A549 (cell line): ENCODE measurements at regions not wholly inside any gene's neighbourhood (a gene's known extent, or its start where the extent isn't known, plus 50 kb on each side); places are given as distances from the start of the nearest gene placed in this dataset.

Source experiments
- ATAC-seq, 2 experiments: fragments of 200-7000 bp in 1 of 2; fragments of >200 bp in 1 of 2; cut with Nextera tagmentation in 1 of 2; cut with Tn5 transposase in 1 of 2; 3 replicates each; pipeline versions ENCODE4 v1.8.0 to v1.9.1; 2018 to 2020; ENCODE audit warnings: mild to moderate bottlenecking in 1 of 2, moderate library complexity in 1 of 2
- CTCF ChIA-PET: fragments of 300-600 bp; sonication (Branson Sonifier 250); formaldehyde crosslinking; extraction: SDS; loops from one replicate; lab custom pipeline; 2021; ENCODE audit warnings: antibody characterized with exemption, inconsistent platforms; lab: Yijun Ruan, JAX
- POLR2A ChIA-PET: fragments of 350-600 bp; formaldehyde crosslinking; extraction: SDS; loops from one replicate; lab custom pipeline; 2021; ENCODE audit warnings: antibody characterized with exemption, inconsistent platforms; lab: Yijun Ruan, JAX
- DNase-seq, 2 experiments: peaks; one replicate each; pipeline versions ENCODE4 v3.0.0 to v3.0.0-alpha.2; 2011 to 2016; ENCODE audit warnings: low read depth in 1 of 2, low spot score in 1 of 2
- FAIRE-seq: peaks from 2 replicates; lab custom pipeline; 2011; peaks lifted over from hg19 to GRCh38; lab: Jason Lieb, UNC
- H3K27ac ChIP-seq, 2 experiments: fragments of >200 bp; sonication (Bioruptor Twin); formaldehyde crosslinking; 3 replicates each; pipeline ENCODE4 v1.5.1; 2016 to 2017
- H3K4me1 ChIP-seq: fragments of >200 bp; sonication (Bioruptor Twin); formaldehyde crosslinking; 3 replicates; pipeline ENCODE4 v1.6.1; 2016
- H3K4me2 ChIP-seq: fragments of >200 bp; sonication (Bioruptor Twin); formaldehyde crosslinking; 3 replicates; pipeline ENCODE4 v1.6.1; 2016
- H3K4me3 ChIP-seq: fragments of >200 bp; sonication (Bioruptor Twin); formaldehyde crosslinking; 3 replicates; pipeline ENCODE4 v1.5.1; 2016
- H3K9me3 ChIP-seq: fragments of >200 bp; sonication (Bioruptor Twin); formaldehyde crosslinking; 3 replicates; pipeline ENCODE4 v1.6.1; 2016
- ATOH8 ChIP-seq: fragments of 250-450 bp; sonication (Bioruptor Pico); IDR thresholded peaks from 2 replicates; pipeline ENCODE4 v1.5.0; 2020; ENCODE audit warnings: low read depth, mild to moderate bottlenecking, moderate library complexity
- BCL3 ChIP-seq: fragments of >200 bp; sonication (Bioruptor Twin); formaldehyde crosslinking; IDR thresholded peaks from 3 replicates; pipeline ENCODE4 v1.6.1; 2016
- CBX8 ChIP-seq: fragments of 200-600 bp; sonication (generic); IDR thresholded peaks from 2 replicates; pipeline ENCODE4 v1.6.1; 2016
- CHD2 ChIP-seq: fragments of 150-350 bp; IDR thresholded peaks from 2 replicates; pipeline ENCODE4 v1.6.1; 2014; ENCODE audit warnings: low read length; ENCODE audit not compliant: partially characterized antibody
- CHD4 ChIP-seq: fragments of 200-600 bp; sonication (generic); IDR thresholded peaks from 2 replicates; pipeline ENCODE4 v1.6.1; 2016; ENCODE audit warnings: antibody characterized with exemption, mild to moderate bottlenecking, borderline replicate concordance
- CTCF ChIP-seq: fragments of >200 bp; sonication (Bioruptor Twin); formaldehyde crosslinking; IDR thresholded peaks from 3 replicates; pipeline ENCODE4 v1.5.1; 2016
- EHMT2 ChIP-seq: fragments of 200-600 bp; sonication (generic); IDR thresholded peaks from 2 replicates; pipeline ENCODE4 v1.6.1; 2016; ENCODE audit warnings: antibody characterized with exemption, low read depth, mild to moderate bottlenecking, moderate library complexity
- ELK1 ChIP-seq: fragments of 150-350 bp; IDR thresholded peaks from 2 replicates; pipeline ENCODE4 v1.6.1; 2014; ENCODE audit warnings: low read depth, mild to moderate bottlenecking, low read length
- EP300 ChIP-seq, 2 experiments: fragments of >200 bp; sonication (Bioruptor Twin); formaldehyde crosslinking; IDR thresholded peaks; 2 replicates in 1 of 2; 3 replicates in 1 of 2; pipeline ENCODE4 v1.6.1; 2016 to 2017
- HEYL ChIP-seq: fragments of 250-450 bp; sonication (Bioruptor Pico); IDR thresholded peaks from 2 replicates; pipeline ENCODE4 v1.8.0; 2021; ENCODE audit warnings: mild to moderate bottlenecking, moderate library complexity
- HMGXB4 ChIP-seq: fragments of 250-450 bp; sonication (Bioruptor Pico); IDR thresholded peaks from 2 replicates; pipeline ENCODE4 v1.5.0; 2021; ENCODE audit warnings: mild to moderate bottlenecking, moderate library complexity, borderline replicate concordance
- JUNB ChIP-seq: fragments of >200 bp; sonication (Bioruptor Twin); formaldehyde crosslinking; IDR thresholded peaks from 2 replicates; pipeline ENCODE4 v1.6.1; 2016
- MAX ChIP-seq: IDR thresholded peaks from 2 replicates; pipeline ENCODE4 v1.6.1; 2012
- MAZ ChIP-seq: fragments of 150-350 bp; IDR thresholded peaks from 2 replicates; pipeline ENCODE4 v1.6.1; 2014; ENCODE audit warnings: antibody characterized with exemption, low read depth, low read length, borderline replicate concordance
- NPAS2 ChIP-seq: fragments of 250-450 bp; sonication (Bioruptor Pico); IDR thresholded peaks from 2 replicates; pipeline ENCODE4 v1.8.0; 2022; ENCODE audit warnings: mild to moderate bottlenecking, moderate library complexity, borderline replicate concordance
- NR3C1 ChIP-seq: fragments of >200 bp; sonication (Bioruptor Twin); formaldehyde crosslinking; IDR thresholded peaks from 3 replicates; pipeline ENCODE4 v1.6.1; 2017
- PBX3 ChIP-seq: IDR thresholded peaks from 2 replicates; pipeline ENCODE4 v1.6.1; 2012
- POLR2A ChIP-seq: IDR thresholded peaks from 2 replicates; pipeline ENCODE4 v1.6.1; 2012; ENCODE audit warnings: mild to moderate bottlenecking, low read length
- RNF2 ChIP-seq: fragments of 200-600 bp; sonication (generic); IDR thresholded peaks from 2 replicates; pipeline ENCODE4 v1.6.1; 2016; ENCODE audit warnings: low read depth, mild to moderate bottlenecking, antibody characterized with exemption, moderate library complexity, borderline replicate concordance
- SMC3 ChIP-seq: fragments of >200 bp; sonication (Bioruptor Twin); formaldehyde crosslinking; IDR thresholded peaks from 3 replicates; pipeline ENCODE4 v1.6.1; 2018; ENCODE audit warnings: inconsistent platforms
- TP53 ChIP-seq: fragments of 250-450 bp; sonication (Bioruptor Pico); IDR thresholded peaks from 2 replicates; pipeline ENCODE4 v1.5.0; 2021; ENCODE audit warnings: mild to moderate bottlenecking, moderate library complexity
- ZSCAN20 ChIP-seq: fragments of 250-450 bp; sonication (Bioruptor Pico); IDR thresholded peaks from 2 replicates; pipeline ENCODE4 v1.8.0; 2022; ENCODE audit warnings: mild to moderate bottlenecking, moderate library complexity
- WGBS: methylation state at CpG from one replicate; pipeline ENCODE4 v1.1.6; 2017; ENCODE audit errors: missing lambda C conversion rate; 5-methylcytosine and 5-hydroxymethylcytosine counted together

- Histone ChIP-seq H3K4me2 (no peak overlapping the region), H3K9me3 (0 out of 3 replicates have a peak, but pooled peaks cover 2% of the 10 kb centered on the region), H3K4me1 (no peaks in the 10 kb centered on the region), H3K27ac (no peak overlapping the region), H3K4me3 (no peak overlapping the region)
- TF ChIP-seq MAX (no peak), HMGXB4 (CRISPR knock-in tag) (no peak), RNF2 (no peak), CHD4 (no peak), POLR2A (no peak), CHD2 (no peak), ZSCAN20 (CRISPR knock-in tag) (no peak), EHMT2 (no peak), NPAS2 (CRISPR knock-in tag) (no peak), PBX3 (no peak), CBX8 (no peak), EP300 (IDR thresholded peaks at IDR 0.05) (no peak), MAZ (no peak), NR3C1 (no peak), JUNB (no peak), CTCF (no peak), TP53 (CRISPR knock-in tag) (no peak), ATOH8 (CRISPR knock-in tag) (no peak), BCL3 (no peak)
- FAIRE-seq: no peak
- ChIA-PET CTCF (no interaction called here), POLR2A (no interaction called here)
- no peak for ATAC-seq
- 21% methylated on average over 5 of the region's 5 CpGs for WGBS
- DNase-seq: no peak
These were observed 88.8 kb downstream of the OAT start for GRCh38 chr10:124329941-124330340.

- CTCF ChIA-PET: no interaction called here
- no peak for DNase-seq
- H3K4me1 ChIP-seq: no peaks in the 10 kb centered on the region
- no peak for TF ChIP-seq ELK1
- no peak for TF ChIP-seq RNF2
- no peak for TF ChIP-seq HEYL (CRISPR knock-in tag)
- no peak for TF ChIP-seq BCL3
- TF ChIP-seq PBX3: no peak
- no peak for TF ChIP-seq CHD2
- TF ChIP-seq SMC3: no peak
- TF ChIP-seq EP300 (IDR thresholded peaks at IDR 0.05): no peak
- TF ChIP-seq, all 56 proteins: peak for 0
- 44% methylated on average over 1 of the region's 1 CpG for WGBS
- Histone ChIP-seq H3K9me3 (0 out of 3 replicates have a peak, but pooled peaks cover 2% of the 10 kb centered on the region), H3K27ac (no peak overlapping the region), H3K4me2 (no peak overlapping the region), H3K4me3 (no peak overlapping the region)
- ATAC-seq (no peak), FAIRE-seq (no peak)
- POLR2A ChIA-PET: no interaction called here
These were observed 89.4 kb downstream of the OAT start for GRCh38 chr10:124329362-124329761.
